HG03095 (cell line): ENCODE measurements at regions not wholly inside any gene's neighbourhood (a gene's known extent, or its start where the extent isn't known, plus 50 kb on each side); places are given as distances from the start of the nearest gene placed in this dataset.

ENCODE experiments used
- ATAC-seq: cut with Tn5 transposase; IDR thresholded peaks from one replicate; pipeline ENCODE4 v1.9.1; 2021; ENCODE audit warnings: moderate library complexity; ENCODE audit not compliant: unreplicated experiment

DNA sequence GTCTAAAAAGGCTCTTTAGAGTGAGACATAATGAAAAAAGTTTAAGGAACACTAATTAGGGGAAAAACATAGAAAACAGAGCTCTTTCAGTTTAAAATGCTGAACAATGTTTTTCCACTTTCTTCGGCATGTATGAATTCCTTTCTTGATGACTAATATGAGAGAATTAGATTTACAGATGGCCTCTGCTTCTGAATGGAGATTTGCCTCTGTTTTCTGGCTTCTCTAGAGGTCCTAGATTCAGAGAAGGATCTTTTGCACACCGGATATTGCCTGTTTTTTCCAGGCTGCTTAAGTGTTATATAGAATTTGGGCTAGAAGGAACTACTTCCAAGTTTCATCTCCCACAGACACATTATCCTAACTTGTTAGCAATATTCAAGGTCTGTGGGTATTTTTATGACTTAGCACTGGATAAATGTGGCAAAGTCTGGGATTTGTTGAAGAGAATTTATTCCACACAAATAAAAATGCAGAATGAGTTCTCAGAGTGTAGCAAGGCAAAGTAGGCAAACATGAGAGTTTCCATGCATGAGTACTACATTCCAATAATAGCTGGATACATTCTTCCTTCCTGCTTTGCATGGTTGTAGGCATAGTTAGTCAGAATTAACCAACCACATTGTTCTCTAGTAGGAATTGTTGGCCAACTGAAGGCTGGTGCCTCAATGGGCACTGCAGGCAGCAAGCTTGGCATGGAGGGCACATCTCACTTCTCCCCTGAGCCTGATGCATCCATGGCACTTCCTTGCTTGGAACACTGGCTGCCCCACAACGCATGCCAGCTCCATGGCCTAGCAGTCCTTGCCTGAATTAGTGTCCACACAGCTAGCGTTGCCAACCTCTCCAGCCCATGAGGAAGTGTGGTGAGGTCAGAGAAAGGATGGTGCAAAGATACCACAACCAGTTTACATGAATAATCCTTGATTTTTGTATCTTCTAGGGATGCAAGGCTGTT, 224.2 kb downstream of the CLIC5 start:
- no peak for ATAC-seq

- ATAC-seq: no peak
These were observed 226.4 kb downstream of the CLIC5 start for GRCh38 chr6:45789238-45789637.

DNA sequence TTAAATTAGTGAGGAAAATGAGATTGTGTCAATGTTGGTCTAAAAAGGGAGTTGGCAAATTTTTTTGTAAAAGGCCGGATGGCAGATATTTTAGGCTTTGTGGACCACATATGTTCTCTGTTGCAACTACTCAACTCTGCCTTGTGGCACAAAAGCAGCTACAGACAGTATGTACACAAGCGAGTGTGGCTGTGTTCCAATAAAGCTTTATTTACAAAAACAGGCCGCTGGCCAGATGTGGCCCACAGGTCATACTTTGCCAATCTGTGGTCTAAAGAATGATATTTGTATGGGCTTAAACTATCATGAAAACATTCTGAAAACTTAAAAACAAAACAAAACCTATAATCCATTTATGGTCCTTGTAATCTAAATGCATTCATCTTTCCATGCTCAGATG, 228.3 kb downstream of the CLIC5 start:
- ATAC-seq: no peak

DNA sequence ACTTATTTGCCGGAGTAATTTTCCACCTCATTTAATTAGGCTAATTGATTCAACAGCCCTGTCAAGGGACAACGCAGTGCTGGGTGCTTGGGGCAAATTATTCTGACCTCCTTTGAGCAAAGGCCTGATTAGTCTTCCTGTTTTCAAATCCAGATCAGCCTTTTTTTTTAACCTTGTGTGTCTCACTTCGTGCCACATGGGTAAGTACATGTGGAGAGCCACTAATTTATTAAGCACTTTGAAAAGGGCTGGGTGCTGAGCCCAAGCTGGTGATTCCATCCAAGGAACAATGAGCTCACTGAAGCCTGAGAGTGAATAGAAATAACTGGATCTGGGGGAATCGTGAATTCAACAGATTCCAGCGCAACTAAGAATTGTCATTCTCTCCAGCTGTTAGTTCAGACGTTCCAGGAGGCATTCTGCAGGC, 229.3 kb downstream of the CLIC5 start:
- ATAC-seq: no peak

DNA sequence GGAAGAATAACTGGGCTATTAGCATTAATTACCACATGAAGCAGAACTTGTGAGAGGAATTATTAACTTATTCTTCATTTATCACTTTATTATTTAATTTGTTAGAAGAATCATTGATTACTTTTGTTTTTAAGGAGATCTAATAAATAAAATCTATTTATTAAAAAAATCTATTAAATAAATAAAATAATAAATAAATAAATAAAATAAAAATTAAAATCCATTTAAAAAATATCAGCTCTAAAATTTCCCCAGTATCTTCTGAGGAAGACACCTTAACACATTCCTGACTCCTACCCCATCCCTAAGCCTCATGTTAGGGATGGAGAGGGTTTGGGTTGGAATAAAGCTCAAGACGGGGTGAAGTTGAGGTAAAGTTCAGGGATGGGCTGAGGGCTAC, 231.4 kb downstream of the CLIC5 start:
- ATAC-seq: no peak

- no peak for ATAC-seq
These were observed 231.9 kb downstream of the CLIC5 start for GRCh38 chr6:45783716-45784115.

DNA sequence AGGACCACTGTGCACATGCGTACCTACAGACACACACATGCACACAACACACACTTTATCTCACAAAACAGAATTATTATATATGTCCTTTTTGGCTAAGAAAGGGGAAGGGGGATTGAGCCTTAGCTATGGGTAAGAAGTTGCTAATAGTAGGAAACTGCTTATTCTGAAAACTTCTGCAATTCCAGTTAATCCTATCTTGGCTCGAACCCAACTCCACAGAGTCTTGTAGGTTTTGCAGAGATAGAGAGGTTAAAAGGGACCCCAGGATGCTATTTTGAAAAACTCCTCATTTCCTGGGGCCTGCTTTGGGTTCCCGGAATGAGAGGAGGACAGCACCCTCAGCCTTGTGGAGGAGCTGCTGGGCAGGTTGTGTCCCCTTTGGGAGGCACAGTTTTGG, 233.8 kb downstream of the CLIC5 start:
- no peak for ATAC-seq

DNA sequence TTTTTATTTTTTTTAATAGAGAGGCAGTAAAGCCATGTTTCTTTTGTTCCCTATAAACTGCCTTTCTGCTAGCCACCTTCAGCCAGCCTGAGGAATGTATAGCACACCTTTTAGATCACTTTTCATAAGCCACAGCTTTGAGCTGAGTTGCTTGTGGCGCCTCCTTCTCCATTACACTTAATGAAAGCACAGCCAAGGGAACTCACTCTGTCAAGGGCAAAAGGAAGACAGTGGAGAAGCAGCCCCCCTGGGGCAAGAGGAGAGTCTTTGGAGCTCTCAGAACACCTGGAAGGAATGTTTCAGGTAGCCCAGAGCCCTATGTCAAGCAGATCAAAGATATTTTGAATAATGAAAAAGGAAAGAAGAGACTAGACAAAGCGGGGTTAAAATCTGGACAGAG, 235.1 kb downstream of the CLIC5 start:
- no peak for ATAC-seq

DNA sequence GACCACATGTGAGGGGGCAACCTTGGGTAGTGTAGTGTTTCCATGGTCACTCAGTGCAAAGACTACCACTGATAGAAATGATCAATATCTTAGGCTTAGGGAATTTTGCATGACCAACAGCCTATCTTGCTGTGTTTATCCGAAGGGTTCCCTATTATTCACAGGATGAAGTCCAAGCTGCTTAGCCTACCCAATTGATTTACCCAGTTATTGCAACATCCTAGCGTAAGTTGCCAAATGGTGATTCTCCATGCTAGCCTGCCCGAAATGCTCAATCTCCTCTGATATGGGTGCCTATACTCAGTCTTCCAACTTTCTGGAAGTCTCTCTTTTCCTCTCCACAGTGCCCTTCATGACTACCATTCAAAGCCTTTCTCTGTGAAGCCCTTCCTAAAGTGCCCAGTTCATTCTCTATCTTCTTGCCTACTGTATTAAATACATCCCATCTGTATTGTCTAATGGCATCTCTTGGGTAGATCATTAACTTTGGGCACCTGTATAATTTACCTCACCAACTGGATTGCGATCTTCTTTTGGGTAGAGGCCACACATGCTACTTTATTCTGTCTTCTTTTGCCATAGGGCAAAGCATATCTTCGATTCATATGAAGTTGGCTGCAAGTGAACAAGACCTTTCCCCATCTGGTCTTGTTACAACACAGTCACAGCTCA, 240.5 kb downstream of the CLIC5 start:
- no peak for ATAC-seq

DNA sequence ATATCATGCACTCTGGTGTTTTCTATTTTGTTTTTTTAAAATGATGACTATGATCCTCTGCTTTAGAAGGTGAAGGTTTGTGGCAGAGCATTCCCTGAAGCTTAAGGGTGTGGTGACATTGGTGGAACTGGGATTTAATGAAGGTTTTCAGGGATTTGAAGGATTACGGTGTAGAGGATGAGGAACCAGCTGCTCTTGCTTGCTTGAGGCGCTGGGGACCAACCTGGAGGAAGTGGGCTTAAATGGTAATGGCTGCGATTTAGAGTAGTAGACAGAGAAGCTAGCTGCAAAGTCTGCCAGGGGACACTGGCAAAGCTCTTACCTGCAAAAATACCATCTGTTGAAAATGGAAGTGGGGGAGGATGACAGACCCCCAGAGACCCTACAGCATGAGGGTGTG, 241.8 kb downstream of the CLIC5 start:
- ATAC-seq: no peak

GRCh38 chr6:45772886-45773495, 242.7 kb downstream of the CLIC5 start:
- no peak for ATAC-seq

GRCh38 chr6:45772051-45772450, 243.6 kb downstream of the CLIC5 start:
- no peak for ATAC-seq

DNA sequence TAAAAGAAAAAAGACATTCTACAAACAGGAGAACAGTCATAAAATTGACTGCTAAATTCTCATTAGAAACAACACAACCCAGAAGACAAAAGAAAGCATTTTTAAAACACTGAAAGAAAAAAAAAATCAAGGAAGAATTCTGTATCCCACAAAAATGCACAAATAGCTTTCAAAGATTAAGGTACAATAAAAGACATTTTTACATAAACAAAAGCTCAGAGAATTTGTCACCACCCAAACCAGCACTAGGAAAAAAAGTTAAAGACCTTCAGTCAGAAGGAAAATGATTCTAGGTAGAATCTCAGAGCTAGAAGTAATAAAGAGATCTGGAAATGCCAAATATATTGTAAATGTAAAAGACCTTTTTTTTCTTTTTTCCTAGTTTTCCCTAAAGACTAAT, 252.4 kb downstream of the CLIC5 start:
- no peak for ATAC-seq

- no peak for ATAC-seq
These were observed 256.2 kb downstream of the CLIC5 start for GRCh38 chr6:45759472-45759810.

DNA sequence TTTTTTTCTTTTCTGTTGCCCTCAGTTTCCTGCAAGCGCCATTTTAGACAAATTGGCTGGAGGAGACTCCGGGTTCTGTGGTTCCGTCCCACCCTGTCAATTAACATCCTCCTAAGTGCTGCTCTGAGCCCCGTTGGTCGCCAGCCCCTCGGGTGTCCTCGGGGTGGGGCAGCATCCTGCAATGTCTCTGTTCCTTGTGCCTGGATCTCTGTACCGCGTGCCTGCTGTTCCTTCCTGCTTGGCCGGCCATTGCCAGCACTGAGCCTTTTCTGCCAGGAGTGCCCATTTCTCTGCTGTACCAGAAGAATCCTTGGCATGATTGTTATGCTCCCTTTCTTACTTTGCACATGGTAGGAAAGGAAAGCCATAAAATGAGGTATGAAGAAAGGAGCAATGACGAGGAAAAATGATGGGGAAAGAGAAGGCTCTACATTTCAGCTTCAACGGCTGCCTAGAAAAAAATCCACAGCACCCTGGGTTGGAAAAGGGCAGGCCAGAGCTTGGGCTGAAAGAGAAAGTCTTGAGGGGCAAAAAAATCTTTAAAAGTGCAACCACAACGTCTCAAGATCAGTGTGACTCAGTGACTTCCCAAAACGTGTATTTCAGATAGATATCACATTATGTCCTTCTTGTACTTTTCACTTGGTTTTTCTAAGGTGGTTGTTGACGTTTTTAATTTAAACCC, 256.7 kb downstream of the CLIC5 start:
- no peak for ATAC-seq

DNA sequence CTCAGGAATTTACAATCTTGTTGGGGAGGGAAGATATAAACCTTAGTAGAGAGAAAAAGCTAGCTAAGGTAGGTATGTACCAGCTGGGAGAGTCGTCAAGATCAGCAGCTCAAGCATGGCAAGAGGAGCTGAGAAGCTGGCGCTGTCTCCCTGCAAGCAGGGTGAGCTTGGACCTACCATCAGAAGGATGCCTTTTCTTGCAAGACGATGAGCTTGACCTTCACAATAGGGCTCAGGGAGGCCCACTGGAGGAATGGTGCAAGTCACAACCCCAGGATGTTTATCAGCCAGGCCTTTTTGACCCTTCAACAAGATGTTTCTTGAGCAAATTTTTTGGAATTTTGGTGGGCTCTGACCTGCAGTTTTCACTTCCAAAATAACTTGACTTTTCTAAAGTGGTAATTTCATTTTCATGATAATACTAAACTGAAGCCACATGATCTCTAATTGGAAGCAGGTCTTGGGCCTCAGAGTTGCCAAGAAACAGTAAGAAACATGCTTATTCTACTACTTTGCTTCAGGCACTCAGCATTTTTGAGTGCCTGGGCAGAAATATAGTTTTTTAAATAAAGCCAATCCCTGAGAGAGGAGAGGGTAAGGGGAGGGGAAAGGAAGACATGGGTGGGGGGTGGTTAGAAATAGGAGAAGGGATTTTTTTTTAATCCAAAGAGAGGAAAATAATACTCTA, 258.1 kb downstream of the CLIC5 start:
- ATAC-seq: no peak

GRCh38 chr6:45756606-45757005, 259.1 kb downstream of the CLIC5 start:
- ATAC-seq: no peak

DNA sequence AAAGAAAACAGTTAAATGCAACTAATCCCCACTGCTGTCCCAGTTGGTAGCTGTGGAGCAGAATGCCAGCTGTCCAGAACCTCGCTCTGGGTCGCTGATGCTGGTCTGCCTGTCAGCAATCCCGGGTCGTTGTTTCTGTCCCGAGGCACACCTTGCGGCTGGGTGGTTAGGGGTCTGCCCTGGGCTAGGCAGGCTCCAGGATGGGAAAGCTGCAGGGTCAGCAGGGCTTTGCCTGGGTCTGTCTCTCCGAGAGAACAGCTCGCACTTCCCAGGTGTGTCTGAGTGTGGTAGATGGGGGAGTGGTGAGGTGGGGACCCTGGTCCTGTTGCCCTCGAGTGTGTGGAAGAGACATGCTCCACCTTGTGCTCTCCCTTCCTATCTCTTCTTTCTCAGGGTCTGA, 261.2 kb downstream of the CLIC5 start:
- no peak for ATAC-seq

DNA sequence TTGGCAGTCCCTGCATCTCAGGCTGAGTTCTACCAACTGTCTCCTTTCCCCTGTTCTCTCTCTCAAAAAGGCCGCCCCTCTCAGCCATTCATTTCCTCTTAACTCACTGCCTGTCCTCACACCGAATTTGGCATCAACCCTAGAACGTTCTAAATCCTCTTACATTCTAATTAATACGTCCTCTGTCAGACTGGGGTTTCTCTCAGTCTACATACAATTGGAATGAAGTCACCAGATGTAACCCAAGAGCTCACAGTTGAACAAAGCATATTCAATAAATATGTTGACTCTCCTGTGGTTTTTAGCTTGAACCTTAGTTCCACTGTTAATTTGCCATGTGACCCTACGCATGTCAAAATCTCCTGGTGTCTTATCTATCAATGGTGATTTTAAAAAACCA, 269.6 kb downstream of the CLIC5 start:
- no peak for ATAC-seq

GRCh38 chr6:45743028-45743615, 272.5 kb downstream of the CLIC5 start:
- no peak for ATAC-seq
